Neural cell (in vitro differentiated cells): ENCODE measurements at regions not wholly inside any gene's neighbourhood (a gene's known extent, or its start where the extent isn't known, plus 50 kb on each side); places are given as distances from the start of the nearest gene placed in this dataset.

Experiments
- EZH2 ChIP-seq: fragments of 200-600, 300-800 bp; shearing (Covaris generic), sonication (generic); IDR thresholded peaks from 2 replicates; pipeline ENCODE4 v1.6.1; 2014; ENCODE audit warnings: antibody characterized with exemption, low read length, borderline replicate concordance, mild to moderate bottlenecking; ENCODE audit not compliant: insufficient read depth, poor library complexity, severe bottlenecking
- POLR2AphosphoS5 ChIP-seq: IDR thresholded peaks from 2 replicates; pipeline ENCODE4 v1.6.1; 2012
- SMC3 ChIP-seq: fragments of 450-650 bp; conservative IDR thresholded peaks from 2 replicates; pipeline ENCODE4 v1.6.1; 2014; ENCODE audit warnings: antibody characterized with exemption, mild to moderate bottlenecking, moderate library complexity; ENCODE audit not compliant: poor library complexity
- TAF1 ChIP-seq: IDR thresholded peaks from 2 replicates; pipeline ENCODE4 v1.6.1; 2012; ENCODE audit warnings: low read depth
- TF ChIP-seq, protein P1 (sequence below): fragments of 450-650 bp; IDR thresholded peaks from 2 replicates; pipeline ENCODE4 v1.5.1; 2014; ENCODE audit warnings: antibody characterized with exemption, mild to moderate bottlenecking, moderate library complexity; ENCODE audit not compliant: poor library complexity, severe bottlenecking
- TF ChIP-seq, protein P2 (sequence below): IDR thresholded peaks from 2 replicates; pipeline ENCODE4 v1.6.1; 2012; ENCODE audit warnings: borderline replicate concordance

DNA sequence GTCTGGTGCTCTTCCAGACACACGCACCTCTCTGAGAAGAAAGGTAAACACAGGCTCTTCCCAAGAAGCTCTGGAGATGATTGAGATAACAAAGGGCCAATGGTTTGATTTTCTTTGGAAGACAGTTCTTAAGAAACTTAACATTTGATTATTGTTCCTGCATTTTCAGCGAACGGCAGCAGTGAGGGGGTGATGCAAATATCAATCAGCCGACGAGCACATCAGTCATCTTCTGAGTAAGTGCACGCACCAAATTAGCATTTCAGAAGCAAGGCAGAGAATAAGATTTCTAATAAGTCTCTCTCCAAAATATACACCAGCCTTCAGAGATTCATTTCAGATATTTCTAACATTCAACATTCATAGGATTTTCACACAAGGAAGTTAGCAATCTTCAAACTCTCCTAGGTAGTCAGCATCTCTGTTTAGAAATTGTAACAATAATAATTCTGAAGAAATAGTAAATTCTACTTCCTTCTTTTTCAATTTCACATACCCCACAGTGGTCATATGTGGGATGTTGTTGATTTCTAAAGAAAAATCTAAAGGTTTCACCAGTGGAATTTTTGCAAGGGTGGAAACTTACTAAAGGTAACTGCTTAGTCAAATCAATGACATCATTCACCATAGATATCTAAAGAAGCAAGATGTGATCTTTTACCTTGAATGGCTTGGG, 250.3 kb downstream of the SEC61B start:
- TF ChIP-seq SMC3: no peak
- TF ChIP-seq, protein P1, sequence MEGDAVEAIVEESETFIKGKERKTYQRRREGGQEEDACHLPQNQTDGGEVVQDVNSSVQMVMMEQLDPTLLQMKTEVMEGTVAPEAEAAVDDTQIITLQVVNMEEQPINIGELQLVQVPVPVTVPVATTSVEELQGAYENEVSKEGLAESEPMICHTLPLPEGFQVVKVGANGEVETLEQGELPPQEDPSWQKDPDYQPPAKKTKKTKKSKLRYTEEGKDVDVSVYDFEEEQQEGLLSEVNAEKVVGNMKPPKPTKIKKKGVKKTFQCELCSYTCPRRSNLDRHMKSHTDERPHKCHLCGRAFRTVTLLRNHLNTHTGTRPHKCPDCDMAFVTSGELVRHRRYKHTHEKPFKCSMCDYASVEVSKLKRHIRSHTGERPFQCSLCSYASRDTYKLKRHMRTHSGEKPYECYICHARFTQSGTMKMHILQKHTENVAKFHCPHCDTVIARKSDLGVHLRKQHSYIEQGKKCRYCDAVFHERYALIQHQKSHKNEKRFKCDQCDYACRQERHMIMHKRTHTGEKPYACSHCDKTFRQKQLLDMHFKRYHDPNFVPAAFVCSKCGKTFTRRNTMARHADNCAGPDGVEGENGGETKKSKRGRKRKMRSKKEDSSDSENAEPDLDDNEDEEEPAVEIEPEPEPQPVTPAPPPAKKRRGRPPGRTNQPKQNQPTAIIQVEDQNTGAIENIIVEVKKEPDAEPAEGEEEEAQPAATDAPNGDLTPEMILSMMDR: no peak
- TF ChIP-seq POLR2AphosphoS5: no peak
- no peak for TF ChIP-seq TAF1
- TF ChIP-seq EZH2: no peak
- TF ChIP-seq, protein P2, sequence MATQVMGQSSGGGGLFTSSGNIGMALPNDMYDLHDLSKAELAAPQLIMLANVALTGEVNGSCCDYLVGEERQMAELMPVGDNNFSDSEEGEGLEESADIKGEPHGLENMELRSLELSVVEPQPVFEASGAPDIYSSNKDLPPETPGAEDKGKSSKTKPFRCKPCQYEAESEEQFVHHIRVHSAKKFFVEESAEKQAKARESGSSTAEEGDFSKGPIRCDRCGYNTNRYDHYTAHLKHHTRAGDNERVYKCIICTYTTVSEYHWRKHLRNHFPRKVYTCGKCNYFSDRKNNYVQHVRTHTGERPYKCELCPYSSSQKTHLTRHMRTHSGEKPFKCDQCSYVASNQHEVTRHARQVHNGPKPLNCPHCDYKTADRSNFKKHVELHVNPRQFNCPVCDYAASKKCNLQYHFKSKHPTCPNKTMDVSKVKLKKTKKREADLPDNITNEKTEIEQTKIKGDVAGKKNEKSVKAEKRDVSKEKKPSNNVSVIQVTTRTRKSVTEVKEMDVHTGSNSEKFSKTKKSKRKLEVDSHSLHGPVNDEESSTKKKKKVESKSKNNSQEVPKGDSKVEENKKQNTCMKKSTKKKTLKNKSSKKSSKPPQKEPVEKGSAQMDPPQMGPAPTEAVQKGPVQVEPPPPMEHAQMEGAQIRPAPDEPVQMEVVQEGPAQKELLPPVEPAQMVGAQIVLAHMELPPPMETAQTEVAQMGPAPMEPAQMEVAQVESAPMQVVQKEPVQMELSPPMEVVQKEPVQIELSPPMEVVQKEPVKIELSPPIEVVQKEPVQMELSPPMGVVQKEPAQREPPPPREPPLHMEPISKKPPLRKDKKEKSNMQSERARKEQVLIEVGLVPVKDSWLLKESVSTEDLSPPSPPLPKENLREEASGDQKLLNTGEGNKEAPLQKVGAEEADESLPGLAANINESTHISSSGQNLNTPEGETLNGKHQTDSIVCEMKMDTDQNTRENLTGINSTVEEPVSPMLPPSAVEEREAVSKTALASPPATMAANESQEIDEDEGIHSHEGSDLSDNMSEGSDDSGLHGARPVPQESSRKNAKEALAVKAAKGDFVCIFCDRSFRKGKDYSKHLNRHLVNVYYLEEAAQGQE: no peak
